Stimulated activated CD4-positive, alpha-beta T cell treated with anti-CD3 and anti-CD28 coated beads, Interleukin-1b, Interleukin-23, amount 100 ng/mL, for 4 hours (primary cell): ENCODE measurements at regions not wholly inside any gene's neighbourhood (a gene's known extent, or its start where the extent isn't known, plus 50 kb on each side); places are given as distances from the start of the nearest gene placed in this dataset.
"Not testable (repeated sequence)": the region's sequence is repeated elsewhere in the genome, so short reads cannot be mapped to it uniquely, and the experiment has no call there.

ENCODE experiments used
- DNase-seq, 2 donors: peaks; one replicate each; pipeline ENCODE4 v3.0.0-alpha.2; 2020; ENCODE audit warnings: low read depth in 2 of 2

DNA sequence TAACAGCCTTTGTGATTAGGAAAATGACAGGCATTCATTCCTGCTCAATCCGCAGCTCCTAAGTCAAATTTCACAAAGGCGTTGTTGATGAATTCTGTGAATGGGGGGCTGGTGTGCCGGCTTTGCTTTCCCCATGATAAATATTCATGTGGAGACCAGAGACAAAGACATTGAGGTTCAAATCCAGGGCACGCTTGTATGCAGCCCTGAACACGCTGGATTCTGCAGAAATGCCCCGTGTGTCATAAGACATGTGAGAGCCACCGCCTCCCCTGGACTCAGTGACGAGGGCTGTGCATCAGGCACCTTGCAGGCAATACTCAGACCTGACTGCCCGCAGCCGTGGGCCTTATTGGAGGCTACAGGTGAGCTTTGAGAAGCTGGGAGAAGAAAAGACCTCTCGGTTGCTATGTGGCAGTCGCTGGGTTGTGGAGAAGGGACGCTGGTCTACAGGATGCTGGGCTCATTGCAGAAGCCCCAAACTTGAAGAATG is 906.2 kb downstream of the BRD1 start:
- no peak for DNase-seq

DNA sequence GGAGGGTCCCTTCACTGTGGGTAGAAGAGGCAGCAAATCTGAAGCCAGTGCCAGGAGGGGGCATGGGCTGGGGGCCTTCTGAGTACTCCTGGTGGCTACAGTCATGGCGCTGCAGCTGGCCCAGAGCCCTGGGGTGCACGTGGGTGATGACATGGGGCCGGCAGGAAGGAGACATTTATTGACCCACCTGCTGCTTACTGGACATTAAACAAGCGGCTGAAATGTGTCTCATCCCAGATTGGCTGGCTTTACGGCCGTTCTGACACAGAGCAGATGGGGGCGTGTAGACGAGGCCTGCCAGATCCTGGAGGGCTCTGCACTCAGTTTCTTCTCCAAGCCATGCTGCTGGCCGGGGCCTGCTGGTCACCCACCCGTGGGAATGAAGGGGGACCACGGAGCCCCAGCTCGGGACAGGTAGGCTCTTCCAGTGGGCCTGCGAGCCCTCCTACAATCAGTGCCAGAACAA is 906.9 kb downstream of the BRD1 start:
- DNase-seq, result no peak

DNA sequence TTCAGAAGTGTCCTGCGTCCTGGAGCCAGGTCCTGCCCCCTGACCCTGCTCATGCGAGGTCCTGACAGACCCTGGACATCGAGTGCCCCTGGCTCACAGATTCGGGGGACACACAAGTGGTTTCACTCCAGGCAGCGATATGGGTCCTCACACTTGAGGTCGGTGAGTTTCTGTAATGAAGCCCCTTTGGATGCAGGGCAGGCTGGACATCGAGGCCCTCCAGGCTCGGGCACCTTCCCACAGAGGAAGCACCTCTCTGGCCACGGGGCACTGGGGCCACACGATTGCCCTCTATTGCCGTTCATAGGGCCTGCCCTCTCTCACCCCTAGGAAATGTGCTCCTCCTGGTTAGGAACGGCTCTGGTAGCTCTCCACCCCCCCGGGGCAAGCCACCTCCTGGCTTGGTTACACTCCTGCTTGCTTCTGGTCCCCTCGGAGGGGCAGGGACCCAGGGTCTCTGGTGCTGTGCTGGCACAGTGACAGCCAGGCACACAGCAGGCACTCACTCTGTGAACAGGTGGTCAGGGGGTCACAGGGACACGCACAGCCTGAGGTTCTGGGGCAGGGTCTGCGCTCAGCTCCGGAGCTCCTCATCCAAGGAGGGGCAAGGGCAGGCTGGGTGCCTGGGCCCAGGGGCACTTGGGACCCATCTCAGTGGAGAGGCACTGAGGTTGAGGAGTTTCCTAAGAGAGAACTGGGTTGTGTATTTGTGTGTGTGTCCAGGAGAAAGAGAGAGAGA is 907.7 kb downstream of the BRD1 start:
- no peak for DNase-seq

DNA sequence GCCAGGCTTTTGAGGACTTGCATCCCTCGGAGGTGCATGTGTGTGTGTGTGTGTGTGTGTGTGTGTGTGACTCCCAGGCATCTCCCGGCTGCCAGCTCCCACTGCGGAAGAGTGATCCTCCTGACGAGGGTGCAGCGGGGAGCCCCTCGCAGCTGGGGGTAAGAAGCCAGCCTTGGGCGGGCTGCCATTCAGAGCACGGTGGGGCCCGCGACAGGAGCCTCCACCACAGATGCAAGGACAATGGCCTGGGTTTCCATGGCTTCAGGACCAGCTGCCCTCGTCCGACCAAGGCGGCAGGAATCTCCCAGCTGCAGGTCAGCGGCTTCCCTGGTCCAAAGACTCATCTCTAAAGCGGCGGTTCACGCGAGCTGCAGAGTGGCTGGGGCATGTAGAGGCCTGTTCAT is 908.5 kb downstream of the BRD1 start:
- no peak for DNase-seq

DNA sequence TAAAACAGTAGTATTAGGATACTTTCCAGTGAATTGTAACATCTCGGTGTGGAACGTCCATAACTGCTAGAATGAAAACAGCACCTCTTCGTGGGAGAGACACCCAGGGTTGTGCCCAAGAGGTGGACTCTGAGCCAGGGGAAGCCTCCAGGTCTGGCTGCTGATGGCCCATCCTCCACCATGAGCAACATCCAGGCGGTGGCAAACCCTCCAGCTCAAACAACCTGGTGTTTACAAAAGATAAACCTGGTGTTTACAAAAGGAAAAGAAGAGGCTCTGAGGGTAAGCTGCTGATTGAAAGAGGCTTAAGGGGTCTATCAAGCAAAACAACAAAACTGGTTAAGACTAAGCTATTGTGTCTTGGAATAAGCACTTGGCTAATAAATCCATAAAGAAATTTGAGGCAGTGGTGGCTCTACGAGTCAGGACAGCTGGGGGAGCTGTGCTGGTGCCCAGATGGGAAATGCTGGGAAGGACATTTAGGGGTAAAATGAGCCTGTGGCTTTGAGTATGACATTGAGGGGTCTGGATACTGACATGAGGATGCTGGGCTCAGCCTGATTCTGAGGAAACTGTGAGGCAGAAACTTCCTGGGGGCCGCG is 909.0 kb downstream of the BRD1 start:
- no peak for DNase-seq

DNA sequence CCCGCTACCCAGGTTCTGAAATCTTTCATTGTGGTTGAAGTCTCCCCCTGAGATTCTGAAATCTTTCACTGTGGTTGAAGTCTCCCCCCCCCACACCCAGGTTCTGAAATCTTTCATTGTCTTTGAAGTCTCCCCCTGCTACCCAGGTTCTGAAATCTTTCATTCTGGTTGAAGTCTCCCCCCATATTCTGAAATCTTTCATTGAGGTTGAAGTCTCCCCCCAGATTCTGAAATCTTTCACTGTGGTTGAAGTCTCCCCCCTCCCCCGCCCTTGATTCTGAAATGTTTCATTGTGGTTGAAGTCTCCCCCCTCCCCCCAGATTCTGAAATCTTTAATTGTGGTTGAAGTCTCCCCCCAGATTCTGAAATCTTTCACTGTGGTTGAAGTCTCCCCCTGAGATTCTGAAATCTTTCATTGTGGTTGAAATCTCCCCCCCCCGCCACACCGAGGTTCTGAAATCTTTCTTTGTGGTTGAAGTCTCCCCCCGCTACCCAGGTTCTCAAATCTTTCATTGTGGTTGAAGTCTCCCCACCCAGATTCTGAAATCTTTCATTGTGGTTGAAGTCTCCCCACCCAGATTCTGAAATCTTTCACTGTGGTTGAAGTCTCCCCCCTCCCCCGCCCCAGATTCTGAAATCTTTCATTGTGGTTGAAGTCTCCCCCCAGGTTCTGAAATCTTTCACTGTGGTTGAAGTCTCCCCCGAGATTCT is 915.2 kb downstream of the BRD1 start:
- not testable (repeated sequence) for DNase-seq

DNA sequence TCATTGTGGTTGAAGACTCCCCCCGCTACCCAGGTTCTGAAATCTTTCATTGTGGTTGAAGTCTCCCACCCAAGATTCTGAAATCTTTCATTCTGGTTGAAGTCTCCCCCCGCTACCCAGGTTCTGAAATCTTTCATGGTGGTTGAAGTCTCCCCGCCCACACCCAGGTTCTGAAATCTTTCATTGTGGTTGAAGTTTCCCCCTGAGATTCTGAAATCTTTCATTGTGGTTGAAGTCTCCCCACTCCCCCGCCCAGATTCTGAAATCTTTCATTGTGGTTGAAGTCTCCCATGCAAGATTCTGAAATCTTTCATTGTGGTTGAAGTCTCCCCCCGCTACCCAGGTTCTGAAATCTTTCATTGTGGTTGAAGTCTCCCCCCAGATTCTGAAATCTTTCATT is 916.0 kb downstream of the BRD1 start:
- peak in 1 of 2 donors; percentile 3 for DNase-seq

DNA sequence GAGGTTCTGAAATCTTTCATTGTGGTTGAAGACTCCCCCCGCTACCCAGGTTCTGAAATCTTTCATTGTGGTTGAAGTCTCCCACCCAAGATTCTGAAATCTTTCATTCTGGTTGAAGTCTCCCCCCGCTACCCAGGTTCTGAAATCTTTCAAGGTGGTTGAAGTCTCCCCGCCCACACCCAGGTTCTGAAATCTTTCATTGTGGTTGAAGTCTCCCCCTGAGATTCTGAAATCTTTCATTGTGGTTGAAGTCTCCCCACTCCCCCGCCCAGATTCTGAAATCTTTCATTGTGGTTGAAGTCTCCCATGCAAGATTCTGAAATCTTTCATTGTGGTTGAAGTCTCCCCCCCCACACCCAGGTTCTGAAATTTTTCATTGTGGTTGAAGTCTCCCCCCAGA is 916.6 kb downstream of the BRD1 start:
- DNase-seq, result not testable (repeated sequence)

DNA sequence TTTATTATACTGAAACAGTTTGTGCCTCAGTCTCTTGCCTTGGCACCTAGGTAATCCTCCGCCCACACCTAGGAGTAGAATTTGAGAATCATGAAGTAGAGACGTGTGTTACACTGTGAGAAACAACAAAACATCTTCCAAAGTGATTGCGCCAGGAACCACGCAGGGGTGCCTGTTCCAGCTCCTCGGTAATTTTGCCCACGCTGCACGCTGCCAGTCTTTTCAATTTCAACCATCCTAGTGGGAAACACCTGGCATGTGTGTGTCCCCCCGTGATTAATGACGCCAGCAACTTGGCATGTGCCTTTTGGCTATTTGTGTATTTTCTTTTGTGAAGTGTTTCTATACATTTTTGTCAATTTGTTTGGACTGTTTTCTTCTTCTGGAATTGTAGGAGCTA is 919.1 kb downstream of the BRD1 start:
- no peak for DNase-seq

DNA sequence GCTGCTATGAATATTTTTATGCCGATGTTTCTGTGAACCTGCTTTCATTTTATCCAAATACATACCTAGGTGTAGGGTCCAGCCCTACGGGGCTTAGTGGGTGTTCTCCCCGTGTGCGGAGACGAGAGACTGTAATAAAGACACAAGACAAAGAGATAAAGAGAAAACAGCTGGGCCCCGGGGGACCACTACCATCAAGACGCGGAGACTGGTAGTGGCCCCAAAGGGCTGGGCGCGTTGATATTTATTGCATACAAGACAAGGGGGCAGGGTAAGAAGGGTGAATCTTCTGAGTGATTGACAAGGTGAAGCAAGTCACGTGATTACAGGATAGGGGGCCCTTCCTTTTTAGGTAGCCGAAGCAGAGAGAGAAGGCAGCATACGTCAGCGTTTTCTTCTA is 920.1 kb downstream of the BRD1 start:
- DNase-seq, result no peak

DNA sequence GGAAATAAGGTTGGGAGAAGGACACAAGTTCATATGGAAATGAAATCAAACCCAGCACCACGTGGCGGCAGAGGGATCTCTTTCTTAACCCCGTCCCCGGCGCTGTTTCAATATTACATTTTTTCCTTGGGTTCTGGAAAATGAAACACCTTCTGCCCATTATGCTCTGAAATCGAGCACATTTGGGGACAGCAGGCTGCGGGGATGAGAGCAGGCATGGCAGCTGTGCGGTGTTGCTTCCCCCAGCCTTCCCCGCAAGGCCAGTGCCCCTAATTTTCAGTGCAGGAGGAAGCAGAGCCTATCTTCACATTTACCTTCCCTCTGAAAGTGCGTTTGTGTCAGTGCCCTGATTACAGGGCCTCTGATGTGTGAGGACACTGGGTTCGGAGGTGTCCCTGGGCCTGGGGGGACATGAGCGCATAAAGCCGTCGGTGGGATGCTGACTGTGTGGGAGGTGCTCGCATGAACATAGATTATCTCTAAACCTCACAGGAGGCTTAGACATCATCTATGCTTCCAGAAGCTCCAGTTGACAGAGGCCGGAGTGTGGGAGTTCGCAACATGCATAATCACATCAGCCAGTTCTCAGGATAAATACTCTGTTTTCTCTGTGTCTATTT is 921.3 kb downstream of the BRD1 start:
- no peak for DNase-seq

DNA sequence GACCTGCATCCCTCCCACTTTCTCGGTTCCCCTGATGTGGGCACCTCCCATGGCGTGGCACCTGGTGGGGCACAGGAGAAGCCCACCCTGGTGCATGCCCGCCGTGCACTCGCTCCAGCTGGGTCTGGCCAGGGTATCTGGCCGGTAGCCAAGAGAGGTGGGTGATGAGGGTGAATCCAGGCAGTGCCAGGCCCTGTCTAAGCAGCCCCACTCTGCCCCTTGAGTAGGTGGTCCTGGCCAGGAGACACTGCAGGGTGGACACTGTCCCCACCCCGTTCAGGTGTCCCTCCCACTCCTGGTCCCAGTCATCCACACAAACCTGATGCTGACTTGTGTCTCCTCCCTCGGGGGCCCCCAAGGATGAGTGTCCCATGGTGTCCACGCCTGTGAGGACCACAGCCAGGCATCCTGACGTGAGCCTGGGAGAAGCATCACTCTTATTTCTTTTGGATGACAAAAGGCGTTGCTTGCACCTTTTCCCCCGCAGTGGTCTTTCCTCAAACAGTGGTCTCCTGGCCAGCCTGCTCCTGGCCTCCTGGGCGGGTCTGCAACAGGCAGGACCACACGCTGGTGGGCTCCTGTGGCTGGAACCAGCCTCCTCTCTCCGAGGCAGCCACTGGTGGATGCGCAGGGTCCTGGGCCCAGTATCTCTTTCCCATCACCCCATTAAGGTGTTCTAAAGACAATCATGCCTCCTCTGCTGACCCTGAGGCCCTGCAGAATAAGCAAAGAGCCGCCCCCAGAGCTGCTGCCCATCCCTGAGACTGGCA is 922.3 kb downstream of the BRD1 start:
- no peak for DNase-seq

DNA sequence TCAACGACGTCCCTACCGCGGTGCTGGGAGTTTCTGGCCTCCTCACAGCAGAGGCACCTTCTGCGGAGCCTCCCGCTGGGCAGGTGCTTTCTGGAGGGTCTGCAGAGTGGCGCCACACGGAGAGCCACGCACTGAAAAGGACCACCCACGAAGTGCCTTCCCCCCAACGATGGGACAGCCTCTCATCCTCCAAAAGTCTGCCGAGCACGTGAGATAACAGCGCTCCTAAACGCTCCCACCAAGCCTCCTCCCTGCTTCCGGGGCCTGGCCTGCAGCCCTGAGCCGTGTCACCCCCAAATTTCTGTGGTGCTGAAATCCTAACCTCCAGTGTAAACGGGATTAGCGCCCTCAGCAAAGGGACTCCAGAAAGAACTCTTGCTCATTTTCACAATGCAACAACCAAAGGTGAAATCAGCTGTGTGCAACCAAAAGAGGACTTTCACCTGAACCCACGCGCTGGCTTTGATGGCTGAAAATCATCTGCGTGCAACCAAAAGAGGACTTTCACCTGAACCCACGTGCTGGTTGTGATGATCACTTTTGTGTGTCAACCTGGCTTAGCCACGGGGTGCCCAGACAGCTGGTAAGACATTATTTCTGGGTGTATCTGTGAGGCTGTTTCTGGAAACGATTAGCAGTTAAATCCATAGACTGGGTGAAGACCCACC is 924.6 kb downstream of the BRD1 start:
- no peak for DNase-seq

DNA sequence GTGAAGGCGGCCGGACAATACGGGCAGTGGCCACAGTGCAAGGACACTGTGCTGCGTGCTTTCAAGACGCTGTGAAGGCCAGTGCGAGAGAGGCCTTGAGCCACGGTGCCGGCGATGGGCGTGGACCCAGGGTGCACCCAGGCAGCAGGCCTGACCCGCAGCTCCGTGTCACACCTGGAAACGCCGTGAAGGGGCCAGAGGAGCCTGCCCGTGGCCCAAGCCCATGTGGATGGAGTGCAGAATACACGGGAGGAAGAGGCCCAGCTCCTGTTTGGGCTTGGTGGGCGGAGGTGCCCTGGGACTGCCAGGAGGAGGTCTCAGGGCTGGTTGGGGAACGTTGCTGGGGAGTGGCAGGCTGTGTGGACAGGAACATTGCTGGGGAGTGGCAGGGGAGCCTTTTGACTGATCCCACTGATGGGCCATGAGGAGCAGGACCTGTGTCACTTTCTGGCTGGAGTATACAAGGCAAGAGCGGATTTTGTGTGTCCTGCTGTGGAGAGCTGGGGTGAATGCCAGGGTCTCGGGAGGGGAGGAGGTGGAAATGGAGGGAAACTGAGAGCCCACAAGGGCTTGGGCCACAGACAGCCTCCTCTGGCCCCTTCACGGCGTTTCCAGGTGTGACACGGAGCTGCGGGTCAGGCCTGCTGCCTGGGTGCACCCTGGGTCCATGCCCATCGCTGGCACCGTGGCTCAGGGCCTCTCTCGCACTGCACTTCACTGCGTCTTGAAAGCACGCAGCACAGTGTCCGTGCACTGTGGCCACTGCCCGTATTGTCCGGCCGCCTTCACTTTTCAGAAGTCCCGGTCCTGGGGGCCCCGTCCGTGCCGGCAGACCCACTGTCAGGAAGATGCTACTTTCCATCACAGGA is 925.4 kb downstream of the BRD1 start:
- no peak for DNase-seq

DNA sequence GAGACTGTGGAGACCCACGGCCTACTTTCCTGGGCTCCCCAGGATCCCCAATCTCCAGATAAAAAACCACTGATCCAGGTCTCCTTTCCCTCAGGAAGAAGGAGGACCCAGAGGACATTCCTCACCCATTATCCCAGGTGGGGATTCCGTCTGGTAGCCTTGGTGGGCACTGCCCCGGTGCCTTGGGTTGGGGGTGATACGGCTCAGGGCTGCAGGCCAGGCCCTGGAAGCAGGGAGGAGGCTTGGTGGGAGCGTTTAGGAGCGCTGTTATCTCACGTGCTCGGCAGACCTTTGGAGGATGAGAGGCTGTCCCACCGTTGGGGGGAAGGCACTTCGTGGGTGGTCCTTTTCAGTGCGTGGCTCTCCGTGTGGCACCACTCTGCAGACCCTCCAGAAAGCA is 926.3 kb downstream of the BRD1 start:
- no peak for DNase-seq

DNA sequence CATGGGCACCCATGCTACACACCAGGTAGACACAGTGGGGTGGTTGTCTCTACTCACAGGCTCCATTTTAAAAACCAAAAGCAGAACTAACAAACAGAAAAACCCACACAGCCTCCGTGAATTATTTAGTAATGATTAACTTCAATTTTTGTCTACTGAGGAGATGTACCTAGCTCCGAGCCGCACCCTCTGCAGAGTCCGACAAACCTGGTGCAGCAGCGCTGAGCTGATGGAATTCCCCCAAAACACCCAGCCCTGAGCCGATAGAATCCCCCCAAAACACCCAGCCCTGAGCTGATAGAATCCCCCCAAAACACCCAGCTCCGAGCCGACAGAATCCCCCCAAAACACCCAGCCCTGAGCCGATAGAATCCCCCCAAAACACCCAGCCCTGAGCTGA is 927.0 kb downstream of the BRD1 start:
- no peak for DNase-seq

DNA sequence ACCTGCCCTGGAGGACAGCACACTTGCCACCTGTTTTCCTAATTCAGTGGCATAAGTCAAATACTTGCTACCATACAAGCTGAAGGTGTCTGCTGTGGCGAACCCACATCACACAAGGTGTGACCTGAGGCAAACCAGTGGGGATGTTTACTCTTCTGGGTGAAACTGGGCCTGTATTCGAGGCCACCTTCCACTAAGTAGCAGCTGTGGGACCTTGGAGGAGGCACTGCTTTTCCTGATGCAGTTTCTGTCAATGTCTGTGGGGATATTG is 927.4 kb downstream of the BRD1 start:
- DNase-seq, result no peak

DNA sequence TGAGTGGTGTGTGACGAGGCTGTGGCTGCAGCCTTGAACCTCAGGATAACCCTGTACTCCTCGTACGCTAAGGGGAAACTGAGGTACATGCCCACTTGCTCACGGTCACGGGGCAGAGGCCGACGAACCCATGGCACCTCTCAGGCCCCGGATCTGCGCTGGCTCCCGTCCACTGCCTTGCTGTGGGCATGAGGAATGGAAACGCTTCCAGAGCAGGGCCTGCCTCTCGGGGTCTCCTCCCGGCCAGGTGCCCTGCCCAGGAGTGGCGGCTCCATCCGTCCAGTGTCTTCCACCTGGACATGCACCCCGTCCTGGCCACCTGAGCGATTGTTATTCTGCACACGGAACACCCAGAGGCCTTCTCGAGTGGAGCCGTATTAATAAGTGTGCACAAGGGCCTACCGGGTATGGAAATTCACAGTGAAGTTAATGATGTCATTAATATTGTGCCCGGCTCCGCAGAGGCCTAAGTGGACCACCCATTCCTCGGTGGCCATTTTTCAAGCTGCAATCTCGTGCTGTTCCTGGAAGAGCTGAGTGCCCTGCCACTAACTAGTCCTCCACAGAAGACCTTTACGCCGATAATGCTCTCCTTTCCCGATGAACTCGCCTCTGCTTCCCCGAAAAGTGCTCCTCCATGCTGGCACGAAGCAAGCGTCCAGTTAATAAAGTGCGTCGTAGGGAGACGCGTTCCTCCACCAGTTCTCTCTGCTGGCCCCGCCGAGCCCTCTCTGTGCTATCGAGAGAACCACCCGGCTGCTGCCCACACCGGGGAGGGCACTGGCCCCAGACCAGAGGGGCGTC is 927.9 kb downstream of the BRD1 start:
- no peak for DNase-seq

DNA sequence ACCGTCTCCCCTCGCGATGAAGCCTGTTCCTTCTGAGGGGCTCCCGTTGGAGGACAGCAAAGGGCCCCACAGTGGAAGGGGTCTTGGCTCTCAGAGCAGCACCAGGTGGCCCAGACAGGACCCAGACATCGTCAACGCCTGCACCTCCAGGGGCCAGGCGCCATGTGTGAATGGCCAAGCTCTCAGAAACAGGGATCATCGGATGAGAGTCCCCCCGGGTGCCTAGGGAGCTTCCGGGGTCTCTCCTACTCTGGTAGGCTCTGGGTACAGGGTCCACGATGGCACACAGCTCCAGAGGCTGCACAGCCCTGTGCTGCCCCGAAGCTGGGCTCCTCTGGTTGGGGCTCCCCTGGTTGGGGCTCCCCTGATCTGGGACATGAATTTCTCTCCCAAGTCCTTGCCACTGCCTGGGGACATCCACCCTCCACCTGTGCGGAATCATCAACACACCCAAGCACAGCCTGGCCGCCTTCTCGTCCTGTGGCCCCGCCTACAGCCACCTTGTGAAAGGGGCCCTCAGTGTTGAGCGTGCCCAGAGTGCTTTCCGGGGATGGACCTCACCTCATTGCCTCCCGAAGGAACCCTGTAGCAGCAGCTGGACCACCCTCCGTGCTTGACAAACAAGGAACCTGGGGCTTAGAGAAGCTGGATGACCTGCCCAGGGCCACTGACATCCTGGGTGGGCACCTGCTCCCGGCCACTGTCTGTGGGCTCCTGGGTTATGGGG is 929.0 kb downstream of the BRD1 start:
- DNase-seq, result no peak
